T-helper 1 cell treated with Interleukin-12 subunit alpha and Interleukin-12 subunit beta and Interleukin-4 antibody, amounts not matched to agents 30 μg/mL and 1 μg/mL, for 36 hours (primary cell): ENCODE measurements at regions not wholly inside any gene's neighbourhood (a gene's known extent, or its start where the extent isn't known, plus 50 kb on each side); places are given as distances from the start of the nearest gene placed in this dataset.
"Not testable (repeated sequence)": the region's sequence is repeated elsewhere in the genome, so short reads cannot be mapped to it uniquely, and the experiment has no call there.

Source experiments
- H3K27ac Mint-ChIP-seq: one replicate; pipeline ENCODE4 v1.8.0; 2021; ENCODE audit warnings: mild to moderate bottlenecking, mixed read lengths
- H3K27me3 Mint-ChIP-seq: one replicate; pipeline ENCODE4 v1.8.0; 2021; ENCODE audit warnings: low read depth, mixed read lengths
- H3K36me3 Mint-ChIP-seq: one replicate; pipeline ENCODE4 v1.8.0; 2021; ENCODE audit warnings: low read depth, mixed read lengths
- H3K4me1 Mint-ChIP-seq: one replicate; pipeline ENCODE4 v1.8.0; 2021; ENCODE audit warnings: low read depth, mixed read lengths
- H3K4me3 Mint-ChIP-seq: one replicate; pipeline ENCODE4 v1.8.0; 2021; ENCODE audit warnings: mild to moderate bottlenecking, moderate library complexity, mixed read lengths
- H3K9me3 Mint-ChIP-seq: one replicate; pipeline ENCODE4 v1.8.0; 2021; ENCODE audit warnings: mixed read lengths

- Mint-ChIP-seq H3K4me3 (no peak overlapping the region), H3K36me3 (no peaks in the 10 kb centered on the region), H3K27ac (no peak overlapping the region), H3K9me3 (no peaks in the 10 kb centered on the region), H3K27me3 (no peaks in the 10 kb centered on the region), H3K4me1 (peaks cover 45% of the 10 kb centered on the region)
Measured at GRCh38 chrY:21001102-21001501, 245.2 kb downstream of the RPS4Y2 start.

- peaks cover 3% of the 10 kb centered on the region for H3K36me3 Mint-ChIP-seq
- no peaks in the 10 kb centered on the region for H3K9me3 Mint-ChIP-seq
- no peaks in the 10 kb centered on the region for H3K27me3 Mint-ChIP-seq
- H3K4me1 Mint-ChIP-seq, result peaks cover 34% of the 10 kb centered on the region
- H3K4me3 Mint-ChIP-seq, result no peak overlapping the region
- H3K27ac Mint-ChIP-seq, result no peak overlapping the region
Measured at GRCh38 chrY:21003059-21003458, 247.2 kb downstream of the RPS4Y2 start.

GRCh38 chrY:21005531-21005930 lies 249.6 kb downstream of the RPS4Y2 start:
- H3K27me3 Mint-ChIP-seq, result no peaks in the 10 kb centered on the region
- H3K4me3 Mint-ChIP-seq, result no peak overlapping the region
- H3K27ac Mint-ChIP-seq, result no peak overlapping the region
- peaks cover 4% of the 10 kb centered on the region for H3K9me3 Mint-ChIP-seq
- peaks cover 5% of the 10 kb centered on the region for H3K36me3 Mint-ChIP-seq
- H3K4me1 Mint-ChIP-seq, result peaks cover 25% of the 10 kb centered on the region

- Mint-ChIP-seq H3K9me3 (no peaks in the 10 kb centered on the region), H3K27me3 (no peaks in the 10 kb centered on the region), H3K27ac (no peak overlapping the region), H3K36me3 (peaks cover 3% of the 10 kb centered on the region), H3K4me3 (peak overlapping the region; percentile 62), H3K4me1 (peaks cover 28% of the 10 kb centered on the region)
Measured at GRCh38 chrY:21021811-21022210, 265.9 kb downstream of the RPS4Y2 start.

- no peaks in the 10 kb centered on the region for H3K27me3 Mint-ChIP-seq
- H3K36me3 Mint-ChIP-seq, result peaks cover 3% of the 10 kb centered on the region
- peak overlapping the region; percentile 62 for H3K4me3 Mint-ChIP-seq
- peak overlapping the region; percentile 76 for H3K27ac Mint-ChIP-seq
- H3K4me1 Mint-ChIP-seq, result peaks cover 29% of the 10 kb centered on the region
- no peaks in the 10 kb centered on the region for H3K9me3 Mint-ChIP-seq
Measured at GRCh38 chrY:21022326-21023044, 266.6 kb downstream of the RPS4Y2 start.

- H3K9me3 Mint-ChIP-seq, result no peaks in the 10 kb centered on the region
- peaks cover 5% of the 10 kb centered on the region for H3K36me3 Mint-ChIP-seq
- H3K4me1 Mint-ChIP-seq, result peaks cover 35% of the 10 kb centered on the region
- peak overlapping the region; percentile 8 for H3K4me3 Mint-ChIP-seq
- no peaks in the 10 kb centered on the region for H3K27me3 Mint-ChIP-seq
- peak overlapping the region; percentile 7 for H3K27ac Mint-ChIP-seq
Measured at GRCh38 chrY:21023906-21024305, 268.0 kb downstream of the RPS4Y2 start.

- Mint-ChIP-seq H3K9me3 (peaks cover 8% of the 10 kb centered on the region), H3K4me1 (peaks cover 35% of the 10 kb centered on the region), H3K4me3 (no peak overlapping the region), H3K27ac (no peak overlapping the region), H3K36me3 (peaks cover 9% of the 10 kb centered on the region), H3K27me3 (no peaks in the 10 kb centered on the region)
Measured at GRCh38 chrY:21028506-21028905, 272.6 kb downstream of the RPS4Y2 start.

- Mint-ChIP-seq H3K27ac (peak overlapping the region; percentile 90), H3K36me3 (peaks cover 28% of the 10 kb centered on the region), H3K27me3 (no peaks in the 10 kb centered on the region), H3K9me3 (peaks cover 19% of the 10 kb centered on the region), H3K4me3 (peak overlapping the region; percentile 66), H3K4me1 (peaks cover 47% of the 10 kb centered on the region)
Measured at GRCh38 chrY:21033363-21033762, 277.5 kb downstream of the RPS4Y2 start.

- Mint-ChIP-seq H3K4me3 (peak overlapping the region; percentile 61), H3K9me3 (peaks cover 21% of the 10 kb centered on the region), H3K4me1 (peaks cover 42% of the 10 kb centered on the region)
Measured at GRCh38 chrY:21034151-21035061, 278.5 kb downstream of the RPS4Y2 start.

GRCh38 chrY:21037398-21037797 lies 281.5 kb downstream of the RPS4Y2 start:
- H3K27me3 Mint-ChIP-seq, H3K27ac Mint-ChIP-seq, H3K4me3 Mint-ChIP-seq: not testable (repeated sequence)
- peaks cover 58% of the 10 kb centered on the region for H3K4me1 Mint-ChIP-seq
- peaks cover 22% of the 10 kb centered on the region for H3K9me3 Mint-ChIP-seq
- peaks cover 44% of the 10 kb centered on the region for H3K36me3 Mint-ChIP-seq

More at GRCh38 chrY:21034151-21035061, 278.5 kb downstream of the RPS4Y2 start:
- Mint-ChIP-seq H3K36me3 (peaks cover 32% of the 10 kb centered on the region), H3K27me3 (no peaks in the 10 kb centered on the region), H3K27ac (peak overlapping the region; percentile 90)

- H3K4me1 Mint-ChIP-seq, result peaks cover 42% of the 10 kb centered on the region
- H3K27ac Mint-ChIP-seq, result peak overlapping the region; percentile 57
- no peak overlapping the region for H3K4me3 Mint-ChIP-seq
- peaks cover 61% of the 10 kb centered on the region for H3K36me3 Mint-ChIP-seq
- peaks cover 39% of the 10 kb centered on the region for H3K9me3 Mint-ChIP-seq
- no peaks in the 10 kb centered on the region for H3K27me3 Mint-ChIP-seq
Measured at GRCh38 chrY:21039811-21040210, 283.9 kb downstream of the RPS4Y2 start.

- peaks cover 39% of the 10 kb centered on the region for H3K4me1 Mint-ChIP-seq
- not testable (repeated sequence) for H3K27me3 Mint-ChIP-seq, H3K27ac Mint-ChIP-seq, H3K4me3 Mint-ChIP-seq
- H3K36me3 Mint-ChIP-seq, result peaks cover 58% of the 10 kb centered on the region
- peaks cover 39% of the 10 kb centered on the region for H3K9me3 Mint-ChIP-seq
Measured at GRCh38 chrY:21040711-21041110, 284.8 kb downstream of the RPS4Y2 start.

- Mint-ChIP-seq H3K9me3 (peaks cover 4% of the 10 kb centered on the region), H3K27ac (no peak overlapping the region), H3K27me3 (no peaks in the 10 kb centered on the region), H3K4me3 (no peak overlapping the region), H3K36me3 (no peaks in the 10 kb centered on the region), H3K4me1 (peaks cover 21% of the 10 kb centered on the region)
Measured at GRCh38 chrY:21073079-21073478, 317.2 kb downstream of the RPS4Y2 start.

GRCh38 chrY:21073641-21074260 lies 317.8 kb downstream of the RPS4Y2 start:
- H3K9me3 Mint-ChIP-seq, result peaks cover 4% of the 10 kb centered on the region
- no peak overlapping the region for H3K27ac Mint-ChIP-seq
- no peaks in the 10 kb centered on the region for H3K27me3 Mint-ChIP-seq
- H3K4me3 Mint-ChIP-seq, result no peak overlapping the region
- no peaks in the 10 kb centered on the region for H3K36me3 Mint-ChIP-seq
- peaks cover 21% of the 10 kb centered on the region for H3K4me1 Mint-ChIP-seq
